GM23338 (cell line): ENCODE measurements at regions not wholly inside any gene's neighbourhood (a gene's known extent, or its start where the extent isn't known, plus 50 kb on each side); places are given as distances from the start of the nearest gene placed in this dataset.

Experiments
- ATAC-seq: fragments of 200-7000 bp; cut with Tn5 transposase; 3 replicates; pipeline ENCODE4 v1.9.1; 2020
- DNase-seq: peaks from one replicate; pipeline ENCODE4 v3.0.0-alpha.2; 2015; ENCODE audit warnings: low spot score
- H2AFZ ChIP-seq: fragments of 200-600 bp; sonication (generic); 2 replicates; pipeline ENCODE4 v1.8.0; 2016; ENCODE audit warnings: antibody characterized with exemption, mild to moderate bottlenecking, moderate library complexity
- H3F3A ChIP-seq: fragments of 200-600 bp; sonication (generic); replicated peaks from 2 replicates; pipeline ENCODE4 v1.8.0; 2017; ENCODE audit warnings: antibody characterized with exemption, mixed run types, low read depth
- H3K27ac ChIP-seq: fragments of 200-600 bp; sonication (generic); 2 replicates; pipeline ENCODE4 v1.6.1; 2016; ENCODE audit warnings: low read depth
- H3K27me3 ChIP-seq: fragments of 200-600 bp; sonication (generic); 2 replicates; pipeline ENCODE4 v1.8.0; 2016; ENCODE audit warnings: mild to moderate bottlenecking, mixed run types, moderate library complexity; ENCODE audit not compliant: insufficient read depth
- H3K36me3 ChIP-seq: fragments of 200-600 bp; sonication (generic); 2 replicates; pipeline ENCODE4 v1.8.0; 2016; ENCODE audit warnings: mild to moderate bottlenecking; ENCODE audit not compliant: insufficient read depth
- H3K4me1 ChIP-seq: fragments of 200-600 bp; sonication (generic); 2 replicates; pipeline ENCODE4 v1.8.0; 2016; ENCODE audit warnings: mild to moderate bottlenecking, moderate library complexity; ENCODE audit not compliant: insufficient read depth
- H3K4me2 ChIP-seq: fragments of 200-600 bp; sonication (generic); 2 replicates; pipeline ENCODE4 v1.7.1; 2017; ENCODE audit warnings: mixed run types
- H3K4me3 ChIP-seq: fragments of 200-600 bp; sonication (generic); 2 replicates; pipeline ENCODE4 v1.6.1; 2016; ENCODE audit warnings: mixed run types
- H3K79me2 ChIP-seq: fragments of 200-600 bp; sonication (generic); replicated peaks from 2 replicates; pipeline ENCODE4 v1.8.0; 2017; ENCODE audit warnings: mild to moderate bottlenecking; ENCODE audit not compliant: insufficient read depth
- H3K9me2 ChIP-seq: fragments of 200-600 bp; sonication (generic); 2 replicates; pipeline ENCODE4 v1.8.0; 2017; ENCODE audit not compliant: insufficient read depth
- H4K20me1 ChIP-seq: fragments of 200-600 bp; sonication (generic); replicated peaks from 2 replicates; pipeline ENCODE4 v1.8.0; 2017; ENCODE audit warnings: mild to moderate bottlenecking; ENCODE audit not compliant: insufficient read depth
- H3K27ac Mint-ChIP-seq: 2 replicates; pipeline ENCODE4 v1.8.0; 2020; ENCODE audit warnings: inconsistent platforms, mild to moderate bottlenecking, moderate library complexity, mixed read lengths
- H3K27me3 Mint-ChIP-seq: 3 replicates; pipeline ENCODE4 v1.8.0; 2022; ENCODE audit warnings: low read depth, mild to moderate bottlenecking, moderate library complexity, mixed read lengths, inconsistent platforms; ENCODE audit not compliant: insufficient read depth, poor library complexity
- H3K36me3 Mint-ChIP-seq: 3 replicates; pipeline ENCODE4 v1.8.0; 2021; ENCODE audit warnings: low read depth, mild to moderate bottlenecking, inconsistent platforms, moderate library complexity, mixed read lengths
- H3K4me1 Mint-ChIP-seq: 3 replicates; pipeline ENCODE4 v1.8.0; 2020; ENCODE audit warnings: mild to moderate bottlenecking, inconsistent platforms, mixed read lengths
- H3K4me3 Mint-ChIP-seq: 3 replicates; pipeline ENCODE4 v1.8.0; 2021; ENCODE audit warnings: moderate library complexity, mild to moderate bottlenecking, inconsistent platforms, mixed read lengths
- H3K9me3 Mint-ChIP-seq: 3 replicates; pipeline ENCODE4 v1.8.0; 2020; ENCODE audit warnings: moderate library complexity, mild to moderate bottlenecking, inconsistent platforms, mixed read lengths
- CREB1 ChIP-seq: fragments of 250-450 bp; sonication (Bioruptor Pico); IDR thresholded peaks from 2 replicates; pipeline ENCODE4 v1.5.0; 2020; ENCODE audit warnings: low read depth, mild to moderate bottlenecking, moderate library complexity
- EZH2 ChIP-seq: fragments of 200-600 bp; sonication (generic); IDR thresholded peaks from one replicate; pipeline ENCODE4 v1.8.0; 2017; ENCODE audit warnings: antibody characterized with exemption, mild to moderate bottlenecking, low read depth; ENCODE audit not compliant: unreplicated experiment
- EZH2phosphoT487 ChIP-seq: fragments of 200-600 bp; sonication (generic); IDR thresholded peaks from one replicate; pipeline ENCODE4 v1.8.1; 2018; ENCODE audit warnings: antibody characterized with exemption; ENCODE audit not compliant: unreplicated experiment
- JUNB ChIP-seq: IDR thresholded peaks from one replicate; pipeline ENCODE4 v1.6.1; 2016; ENCODE audit warnings: antibody characterized with exemption; ENCODE audit not compliant: unreplicated experiment
- NANOG ChIP-seq: IDR thresholded peaks from 2 replicates; pipeline ENCODE4 v1.6.1; 2016; ENCODE audit warnings: antibody characterized with exemption, borderline replicate concordance
- POLR2AphosphoS5 ChIP-seq: IDR thresholded peaks from 2 replicates; pipeline ENCODE4 v1.6.1; 2016; ENCODE audit warnings: antibody characterized with exemption, low read depth
- STAT1 ChIP-seq: IDR thresholded peaks from one replicate; pipeline ENCODE4 v1.6.1; 2016; ENCODE audit warnings: antibody characterized with exemption; ENCODE audit not compliant: unreplicated experiment
- ZNF114 ChIP-seq: fragments of 250-450 bp; sonication (Bioruptor Pico); IDR thresholded peaks from 2 replicates; pipeline ENCODE4 v1.5.0; 2020; ENCODE audit warnings: mild to moderate bottlenecking, moderate library complexity
- ZNF331 ChIP-seq: fragments of 250-450 bp; sonication (Bioruptor Pico); IDR thresholded peaks from 2 replicates; pipeline ENCODE4 v1.5.0; 2020; ENCODE audit warnings: low read depth, mild to moderate bottlenecking, moderate library complexity
- TF ChIP-seq, protein P1 (sequence below): IDR thresholded peaks from 2 replicates; pipeline ENCODE4 v1.6.1; 2016; ENCODE audit warnings: antibody characterized with exemption
- TF ChIP-seq, protein P2 (sequence below): fragments of 250-450 bp; sonication (Bioruptor Pico); IDR thresholded peaks from 2 replicates; pipeline ENCODE4 v1.5.0; 2020; ENCODE audit warnings: mild to moderate bottlenecking, moderate library complexity
- TF ChIP-seq, protein P3 (sequence below), 2 experiments: fragments of 200-600 bp in 1 of 2; sonication (generic) in 1 of 2; conservative IDR thresholded peaks; 2 replicates each; pipeline versions ENCODE4 v1.5.1 to v1.6.1; 2016 to 2017; ENCODE audit warnings: antibody characterized with exemption in 2 of 2, low read depth in 2 of 2, mild to moderate bottlenecking in 2 of 2, moderate library complexity in 1 of 2
- TF ChIP-seq, protein P4 (sequence below): IDR thresholded peaks from one replicate; pipeline ENCODE4 v1.6.1; 2018; ENCODE audit warnings: antibody characterized with exemption; ENCODE audit not compliant: unreplicated experiment

DNA sequence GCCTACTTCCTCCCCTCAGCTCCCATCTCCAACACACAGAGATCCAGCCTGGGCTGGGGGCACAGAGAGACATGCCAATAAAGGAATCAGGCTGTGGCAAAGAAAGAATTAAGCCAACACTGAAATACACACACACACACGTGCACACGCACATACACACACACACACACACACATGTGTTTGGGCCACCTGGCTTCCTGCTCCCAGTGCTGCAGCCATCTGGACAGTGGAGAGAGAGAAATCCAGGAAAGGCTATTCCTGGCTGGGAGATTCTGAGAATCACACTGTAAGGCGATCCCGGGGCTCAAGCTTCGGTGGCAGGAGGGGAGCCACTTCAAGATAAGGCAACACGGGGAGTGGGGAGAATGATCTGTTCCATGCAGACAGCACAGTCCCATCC lies 72.4 kb downstream of the NOG start:
- Mint-ChIP-seq H3K4me3 (no peak overlapping the region), H3K36me3 (no peaks in the 10 kb centered on the region), H3K27me3 (peaks cover 4% of the 10 kb centered on the region), H3K4me1 (no peaks in the 10 kb centered on the region), H3K9me3 (peaks cover 1% of the 10 kb centered on the region; the same call in 2 of the 3 replicates), H3K27ac (no peak overlapping the region)
- H3K79me2 ChIP-seq, result no peaks in the 10 kb centered on the region
- H3K4me2 ChIP-seq, result no peak overlapping the region
- no peak overlapping the region for H3K27ac ChIP-seq
- H3K4me3 ChIP-seq, result no peak overlapping the region
- H3K27me3 ChIP-seq, result no peaks in the 10 kb centered on the region
- H4K20me1 ChIP-seq, result no peaks in the 10 kb centered on the region
- peak; percentile 42; the same call in 2 of the 3 replicates for ATAC-seq
- no peak overlapping the region for H2AFZ ChIP-seq
- peak; percentile 8 for DNase-seq
- no peaks in the 10 kb centered on the region for H3F3A ChIP-seq
- TF ChIP-seq JUNB (no peak), ZNF114 (CRISPR knock-in tag) (no peak), EZH2phosphoT487 (no peak), STAT1 (no peak), NANOG (no peak), ZNF331 (CRISPR knock-in tag) (no peak), EZH2 (no peak), POLR2AphosphoS5 (no peak), CREB1 (CRISPR knock-in tag) (no peak)
- TF ChIP-seq, protein P1, sequence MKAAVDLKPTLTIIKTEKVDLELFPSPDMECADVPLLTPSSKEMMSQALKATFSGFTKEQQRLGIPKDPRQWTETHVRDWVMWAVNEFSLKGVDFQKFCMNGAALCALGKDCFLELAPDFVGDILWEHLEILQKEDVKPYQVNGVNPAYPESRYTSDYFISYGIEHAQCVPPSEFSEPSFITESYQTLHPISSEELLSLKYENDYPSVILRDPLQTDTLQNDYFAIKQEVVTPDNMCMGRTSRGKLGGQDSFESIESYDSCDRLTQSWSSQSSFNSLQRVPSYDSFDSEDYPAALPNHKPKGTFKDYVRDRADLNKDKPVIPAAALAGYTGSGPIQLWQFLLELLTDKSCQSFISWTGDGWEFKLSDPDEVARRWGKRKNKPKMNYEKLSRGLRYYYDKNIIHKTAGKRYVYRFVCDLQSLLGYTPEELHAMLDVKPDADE, result no peak
- TF ChIP-seq, protein P2, sequence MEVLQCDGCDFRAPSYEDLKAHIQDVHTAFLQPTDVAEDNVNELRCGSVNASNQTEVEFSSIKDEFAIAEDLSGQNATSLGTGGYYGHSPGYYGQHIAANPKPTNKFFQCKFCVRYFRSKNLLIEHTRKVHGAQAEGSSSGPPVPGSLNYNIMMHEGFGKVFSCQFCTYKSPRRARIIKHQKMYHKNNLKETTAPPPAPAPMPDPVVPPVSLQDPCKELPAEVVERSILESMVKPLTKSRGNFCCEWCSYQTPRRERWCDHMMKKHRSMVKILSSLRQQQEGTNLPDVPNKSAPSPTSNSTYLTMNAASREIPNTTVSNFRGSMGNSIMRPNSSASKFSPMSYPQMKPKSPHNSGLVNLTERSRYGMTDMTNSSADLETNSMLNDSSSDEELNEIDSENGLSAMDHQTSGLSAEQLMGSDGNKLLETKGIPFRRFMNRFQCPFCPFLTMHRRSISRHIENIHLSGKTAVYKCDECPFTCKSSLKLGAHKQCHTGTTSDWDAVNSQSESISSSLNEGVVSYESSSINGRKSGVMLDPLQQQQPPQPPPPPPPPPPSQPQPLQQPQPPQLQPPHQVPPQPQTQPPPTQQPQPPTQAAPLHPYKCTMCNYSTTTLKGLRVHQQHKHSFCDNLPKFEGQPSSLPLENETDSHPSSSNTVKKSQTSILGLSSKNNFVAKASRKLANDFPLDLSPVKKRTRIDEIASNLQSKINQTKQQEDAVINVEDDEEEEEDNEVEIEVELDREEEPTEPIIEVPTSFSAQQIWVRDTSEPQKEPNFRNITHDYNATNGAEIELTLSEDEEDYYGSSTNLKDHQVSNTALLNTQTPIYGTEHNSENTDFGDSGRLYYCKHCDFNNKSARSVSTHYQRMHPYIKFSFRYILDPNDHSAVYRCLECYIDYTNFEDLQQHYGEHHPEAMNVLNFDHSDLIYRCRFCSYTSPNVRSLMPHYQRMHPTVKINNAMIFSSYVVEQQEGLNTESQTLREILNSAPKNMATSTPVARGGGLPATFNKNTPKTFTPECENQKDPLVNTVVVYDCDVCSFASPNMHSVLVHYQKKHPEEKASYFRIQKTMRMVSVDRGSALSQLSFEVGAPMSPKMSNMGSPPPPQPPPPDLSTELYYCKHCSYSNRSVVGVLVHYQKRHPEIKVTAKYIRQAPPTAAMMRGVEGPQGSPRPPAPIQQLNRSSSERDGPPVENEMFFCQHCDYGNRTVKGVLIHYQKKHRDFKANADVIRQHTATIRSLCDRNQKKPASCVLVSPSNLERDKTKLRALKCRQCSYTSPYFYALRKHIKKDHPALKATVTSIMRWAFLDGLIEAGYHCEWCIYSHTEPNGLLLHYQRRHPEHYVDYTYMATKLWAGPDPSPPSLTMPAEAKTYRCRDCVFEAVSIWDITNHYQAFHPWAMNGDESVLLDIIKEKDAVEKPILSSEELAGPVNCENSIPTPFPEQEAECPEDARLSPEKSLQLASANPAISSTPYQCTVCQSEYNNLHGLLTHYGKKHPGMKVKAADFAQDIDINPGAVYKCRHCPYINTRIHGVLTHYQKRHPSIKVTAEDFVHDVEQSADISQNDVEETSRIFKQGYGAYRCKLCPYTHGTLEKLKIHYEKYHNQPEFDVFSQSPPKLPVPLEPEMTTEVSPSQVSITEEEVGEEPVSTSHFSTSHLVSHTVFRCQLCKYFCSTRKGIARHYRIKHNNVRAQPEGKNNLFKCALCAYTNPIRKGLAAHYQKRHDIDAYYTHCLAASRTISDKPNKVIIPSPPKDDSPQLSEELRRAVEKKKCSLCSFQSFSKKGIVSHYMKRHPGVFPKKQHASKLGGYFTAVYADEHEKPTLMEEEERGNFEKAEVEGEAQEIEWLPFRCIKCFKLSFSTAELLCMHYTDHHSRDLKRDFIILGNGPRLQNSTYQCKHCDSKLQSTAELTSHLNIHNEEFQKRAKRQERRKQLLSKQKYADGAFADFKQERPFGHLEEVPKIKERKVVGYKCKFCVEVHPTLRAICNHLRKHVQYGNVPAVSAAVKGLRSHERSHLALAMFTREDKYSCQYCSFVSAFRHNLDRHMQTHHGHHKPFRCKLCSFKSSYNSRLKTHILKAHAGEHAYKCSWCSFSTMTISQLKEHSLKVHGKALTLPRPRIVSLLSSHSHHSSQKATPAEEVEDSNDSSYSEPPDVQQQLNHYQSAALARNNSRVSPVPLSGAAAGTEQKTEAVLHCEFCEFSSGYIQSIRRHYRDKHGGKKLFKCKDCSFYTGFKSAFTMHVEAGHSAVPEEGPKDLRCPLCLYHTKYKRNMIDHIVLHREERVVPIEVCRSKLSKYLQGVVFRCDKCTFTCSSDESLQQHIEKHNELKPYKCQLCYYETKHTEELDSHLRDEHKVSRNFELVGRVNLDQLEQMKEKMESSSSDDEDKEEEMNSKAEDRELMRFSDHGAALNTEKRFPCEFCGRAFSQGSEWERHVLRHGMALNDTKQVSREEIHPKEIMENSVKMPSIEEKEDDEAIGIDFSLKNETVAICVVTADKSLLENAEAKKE (CRISPR knock-in tag), result no peak
- TF ChIP-seq, protein P3, sequence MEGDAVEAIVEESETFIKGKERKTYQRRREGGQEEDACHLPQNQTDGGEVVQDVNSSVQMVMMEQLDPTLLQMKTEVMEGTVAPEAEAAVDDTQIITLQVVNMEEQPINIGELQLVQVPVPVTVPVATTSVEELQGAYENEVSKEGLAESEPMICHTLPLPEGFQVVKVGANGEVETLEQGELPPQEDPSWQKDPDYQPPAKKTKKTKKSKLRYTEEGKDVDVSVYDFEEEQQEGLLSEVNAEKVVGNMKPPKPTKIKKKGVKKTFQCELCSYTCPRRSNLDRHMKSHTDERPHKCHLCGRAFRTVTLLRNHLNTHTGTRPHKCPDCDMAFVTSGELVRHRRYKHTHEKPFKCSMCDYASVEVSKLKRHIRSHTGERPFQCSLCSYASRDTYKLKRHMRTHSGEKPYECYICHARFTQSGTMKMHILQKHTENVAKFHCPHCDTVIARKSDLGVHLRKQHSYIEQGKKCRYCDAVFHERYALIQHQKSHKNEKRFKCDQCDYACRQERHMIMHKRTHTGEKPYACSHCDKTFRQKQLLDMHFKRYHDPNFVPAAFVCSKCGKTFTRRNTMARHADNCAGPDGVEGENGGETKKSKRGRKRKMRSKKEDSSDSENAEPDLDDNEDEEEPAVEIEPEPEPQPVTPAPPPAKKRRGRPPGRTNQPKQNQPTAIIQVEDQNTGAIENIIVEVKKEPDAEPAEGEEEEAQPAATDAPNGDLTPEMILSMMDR (conservative IDR thresholded peaks at IDR 0.05; ENCODE audit: low read depth in 2 of 2), result no peak
- TF ChIP-seq, protein P4, sequence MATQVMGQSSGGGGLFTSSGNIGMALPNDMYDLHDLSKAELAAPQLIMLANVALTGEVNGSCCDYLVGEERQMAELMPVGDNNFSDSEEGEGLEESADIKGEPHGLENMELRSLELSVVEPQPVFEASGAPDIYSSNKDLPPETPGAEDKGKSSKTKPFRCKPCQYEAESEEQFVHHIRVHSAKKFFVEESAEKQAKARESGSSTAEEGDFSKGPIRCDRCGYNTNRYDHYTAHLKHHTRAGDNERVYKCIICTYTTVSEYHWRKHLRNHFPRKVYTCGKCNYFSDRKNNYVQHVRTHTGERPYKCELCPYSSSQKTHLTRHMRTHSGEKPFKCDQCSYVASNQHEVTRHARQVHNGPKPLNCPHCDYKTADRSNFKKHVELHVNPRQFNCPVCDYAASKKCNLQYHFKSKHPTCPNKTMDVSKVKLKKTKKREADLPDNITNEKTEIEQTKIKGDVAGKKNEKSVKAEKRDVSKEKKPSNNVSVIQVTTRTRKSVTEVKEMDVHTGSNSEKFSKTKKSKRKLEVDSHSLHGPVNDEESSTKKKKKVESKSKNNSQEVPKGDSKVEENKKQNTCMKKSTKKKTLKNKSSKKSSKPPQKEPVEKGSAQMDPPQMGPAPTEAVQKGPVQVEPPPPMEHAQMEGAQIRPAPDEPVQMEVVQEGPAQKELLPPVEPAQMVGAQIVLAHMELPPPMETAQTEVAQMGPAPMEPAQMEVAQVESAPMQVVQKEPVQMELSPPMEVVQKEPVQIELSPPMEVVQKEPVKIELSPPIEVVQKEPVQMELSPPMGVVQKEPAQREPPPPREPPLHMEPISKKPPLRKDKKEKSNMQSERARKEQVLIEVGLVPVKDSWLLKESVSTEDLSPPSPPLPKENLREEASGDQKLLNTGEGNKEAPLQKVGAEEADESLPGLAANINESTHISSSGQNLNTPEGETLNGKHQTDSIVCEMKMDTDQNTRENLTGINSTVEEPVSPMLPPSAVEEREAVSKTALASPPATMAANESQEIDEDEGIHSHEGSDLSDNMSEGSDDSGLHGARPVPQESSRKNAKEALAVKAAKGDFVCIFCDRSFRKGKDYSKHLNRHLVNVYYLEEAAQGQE, result no peak
- H3K9me2 ChIP-seq, result 0 out of 2 replicates have a peak, but pooled peaks cover 5% of the 10 kb centered on the region
- H3K4me1 ChIP-seq, result no peaks in the 10 kb centered on the region
- H3K36me3 ChIP-seq, result no peaks in the 10 kb centered on the region
